GM12878 (cell line): ENCODE measurements at regions not wholly inside any gene's neighbourhood (a gene's known extent, or its start where the extent isn't known, plus 50 kb on each side); places are given as distances from the start of the nearest gene placed in this dataset.

ENCODE experiments used
- ATAC-seq: fragments of 200-7000 bp; cut with Tn5 transposase; 3 replicates; pipeline ENCODE4 v1.9.1; 2020; ENCODE audit warnings: mild to moderate bottlenecking, moderate library complexity
- BruUV-seq: library from RNA; stranded (reverse); fragments of 400-500 nt; replicated peaks from 2 replicates; lab custom pipeline; 2021; lab: Mats Ljungman, UMichigan
- CTCF ChIA-PET: fragments of 300-600 bp; sonication (Branson Sonifier 250); formaldehyde crosslinking; extraction: SDS; loops from one replicate; lab custom pipeline; 2021; ENCODE audit warnings: inconsistent platforms; lab: Yijun Ruan, JAX
- POLR2A ChIA-PET: fragments of 350-600 bp; formaldehyde crosslinking; extraction: SDS; loops from one replicate; lab custom pipeline; 2021; ENCODE audit warnings: inconsistent platforms; lab: Charles Lee
- RAD21 ChIA-PET: fragments of 300-600 bp; sonication (Branson Sonifier 250); formaldehyde crosslinking; loops from one replicate; lab custom pipeline; 2023; ENCODE audit warnings: antibody characterized with exemption; ENCODE audit not compliant: unreplicated experiment; lab: Charles Lee
- SMC1A ChIA-PET: fragments of 300-600 bp; sonication (Branson Sonifier 250); formaldehyde crosslinking; loops from one replicate; lab custom pipeline; 2023; ENCODE audit not compliant: unreplicated experiment, uncharacterized antibody; lab: Charles Lee
- DNase-seq: peaks from one replicate; pipeline ENCODE4 v3.0.0-alpha.2; 2011; ENCODE audit warnings: low read depth, low spot score
- FAIRE-seq: peaks from 3 replicates; lab custom pipeline; 2011; peaks lifted over from hg19 to GRCh38; lab: Jason Lieb, UNC
- H2AFZ ChIP-seq: 2 replicates; pipeline ENCODE4 v1.6.0; 2011; ENCODE audit warnings: low read depth, low read length, control low read depth; ENCODE audit not compliant: control insufficient read depth
- H3K27ac ChIP-seq: 2 replicates; pipeline ENCODE4 v1.5.1; 2011; ENCODE audit warnings: control low read depth; ENCODE audit not compliant: control insufficient read depth, insufficient read depth
- H3K27me3 ChIP-seq, 2 experiments: replicated peaks in 1 of 2; 2 replicates each; pipeline versions ENCODE4 v1.6.0 to v1.6.1; 2011; ENCODE audit warnings: low read length in 1 of 2; ENCODE audit not compliant: control insufficient read depth in 2 of 2, insufficient read depth in 2 of 2
- H3K36me3 ChIP-seq, 2 experiments: 2 replicates each; pipeline ENCODE4 v1.5.1; 2011; ENCODE audit warnings: low read length in 1 of 2; ENCODE audit not compliant: control insufficient read depth in 2 of 2, insufficient read depth in 2 of 2
- H3K4me1 ChIP-seq: 2 replicates; pipeline ENCODE4 v1.6.1; 2011; ENCODE audit warnings: mild to moderate bottlenecking, low read length, moderate library complexity, mixed read lengths; ENCODE audit not compliant: control insufficient read depth, insufficient read depth
- H3K4me2 ChIP-seq: 2 replicates; pipeline ENCODE4 v1.6.0; 2011; ENCODE audit warnings: control low read depth; ENCODE audit not compliant: control insufficient read depth, insufficient read depth
- H3K4me3 ChIP-seq: fragments of 200-600 bp; sonication (generic); 2 replicates; pipeline ENCODE4 v1.5.1; 2016
- H3K79me2 ChIP-seq: 2 replicates; pipeline ENCODE4 v1.6.0; 2011; ENCODE audit warnings: low read length; ENCODE audit not compliant: control insufficient read depth, insufficient read depth
- H3K9ac ChIP-seq: 2 replicates; pipeline ENCODE4 v1.8.0; 2011; ENCODE audit warnings: low read length, control low read depth, mixed read lengths; ENCODE audit not compliant: control insufficient read depth, insufficient read depth
- H3K9me3 ChIP-seq: replicated peaks from 3 replicates; pipeline ENCODE4 v1.5.1; 2011; ENCODE audit warnings: mild to moderate bottlenecking, low read length; ENCODE audit not compliant: control insufficient read depth, insufficient read depth
- H4K20me1 ChIP-seq: 2 replicates; pipeline ENCODE4 v1.6.0; 2011; ENCODE audit not compliant: control insufficient read depth, insufficient read depth
- ATF2 ChIP-seq: IDR thresholded peaks from 2 replicates; pipeline ENCODE4 v1.6.1; 2012; ENCODE audit warnings: low read length, inconsistent platforms
- CBX5 ChIP-seq: sonication (generic); IDR thresholded peaks from 2 replicates; pipeline ENCODE4 v1.6.1; 2016; ENCODE audit warnings: low read depth, moderate library complexity, mild to moderate bottlenecking, inconsistent platforms
- LARP7 ChIP-seq: fragments of 450-650 bp; IDR thresholded peaks from 2 replicates; pipeline ENCODE4 v1.6.1; 2017; ENCODE audit warnings: mild to moderate bottlenecking
- MYB ChIP-seq: fragments of 150-350 bp; IDR thresholded peaks from 2 replicates; pipeline ENCODE4 v1.6.1; 2014; ENCODE audit warnings: mild to moderate bottlenecking, low read depth, low read length, borderline replicate concordance
- NBN ChIP-seq: fragments of 450-650 bp; IDR thresholded peaks from 2 replicates; pipeline ENCODE4 v1.6.1; 2016
- RUNX3 ChIP-seq: IDR thresholded peaks from 2 replicates; pipeline ENCODE4 v1.6.1; 2012; ENCODE audit warnings: low read length, inconsistent platforms
- SUPT20H ChIP-seq: IDR thresholded peaks from 2 replicates; pipeline ENCODE4 v1.6.1; 2011; ENCODE audit warnings: low read depth, mild to moderate bottlenecking, low read length, moderate library complexity, borderline replicate concordance; ENCODE audit not compliant: control insufficient read depth
- USF2 ChIP-seq: IDR thresholded peaks from 2 replicates; pipeline ENCODE4 v1.6.1; 2011; ENCODE audit warnings: low read depth, low read length, improper control_type of control experiment, borderline replicate concordance
- WRNIP1 ChIP-seq: IDR thresholded peaks from 2 replicates; pipeline ENCODE4 v1.6.1; 2011; ENCODE audit warnings: low read depth, low read length, improper control_type of control experiment, borderline replicate concordance
- ZBED1 ChIP-seq: IDR thresholded peaks from 2 replicates; pipeline ENCODE4 v1.6.1; 2016; ENCODE audit warnings: borderline replicate concordance
- ZNF274 ChIP-seq: IDR thresholded peaks from one replicate; pipeline ENCODE4 v1.8.0; 2011; ENCODE audit not compliant: insufficient read length, insufficient read depth
- WGBS: methylation state at CpG from one replicate; pipeline ENCODE4 v1.1.6; 2016; ENCODE audit warnings: low lambda C conversion rate; ENCODE audit not compliant: insufficient replicate concordance, insufficient coverage; ENCODE audit errors: missing lambda C conversion rate; 5-methylcytosine and 5-hydroxymethylcytosine counted together
- in situ Hi-C: fragments of 300-500 bp; cut with MboI; formaldehyde crosslinking; loops from 9 replicates; pipeline ENCODE4 v1.14.3; 2018; ENCODE audit warnings: mixed read lengths
- intact Hi-C: fragments of 100-400 bp; cut with micrococcal nuclease; formaldehyde crosslinking; loops from one replicate; pipeline ENCODE4 v1.14.2; 2022; ENCODE audit not compliant: unreplicated experiment

DNA sequence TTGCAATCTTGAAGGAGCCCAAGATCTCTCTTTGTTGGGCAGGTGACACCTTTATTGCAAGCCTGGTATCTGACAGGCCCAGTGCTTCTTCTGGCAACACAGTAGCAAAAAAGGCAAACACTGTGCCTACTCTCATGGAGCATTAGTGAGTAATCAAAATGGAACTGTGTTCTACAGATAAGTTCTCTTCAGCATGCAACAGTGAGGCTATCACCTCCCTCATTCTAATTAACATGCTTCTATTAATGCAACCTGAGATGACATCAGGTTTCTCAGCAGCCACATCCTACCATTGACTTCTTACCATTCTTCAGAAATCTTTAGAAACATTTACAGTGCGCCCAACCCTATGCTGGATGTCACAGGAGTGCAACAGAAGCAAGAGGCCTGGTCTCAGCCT, 77.9 kb upstream of the KCNMA1 start:
- Histone ChIP-seq H3K27ac (no peak overlapping the region), H3K36me3 (no peaks in the 10 kb centered on the region), H4K20me1 (no peaks in the 10 kb centered on the region), H3K4me2 (no peak overlapping the region), H3K27me3 (no peaks in the 10 kb centered on the region; a peak in 1 of 4 replicates)
- intact Hi-C loops (loop anchor here (1.0 kb wide), 2 partner anchors 41 to 122 kb away; no protein-coding TSS in a partner anchor), in situ Hi-C loops (loop anchor here (5.0 kb wide), 2 partner anchors 122 to 548 kb away; no protein-coding TSS in a partner anchor)
- POLR2A ChIA-PET, result no interaction called here
- 82% methylated on average over 1 of the region's 1 CpG for WGBS
- TF ChIP-seq USF2 (no peak), CBX5 (no peak), MYB (no peak), WRNIP1 (no peak), ATF2 (no peak), SUPT20H (no peak), NBN (no peak), ZNF274 (no peak), ZBED1 (no peak), RUNX3 (no peak), LARP7 (no peak)
- TF ChIP-seq, all 136 proteins: peak for 0
- SMC1A ChIA-PET, result interaction anchor here (1.1 to 11.9 kb wide), 6 partner anchors 16 to 542 kb away, joined by 3 to 291 read pairs (median 14); no protein-coding TSS in a partner anchor
- Histone ChIP-seq H3K79me2 (no peaks in the 10 kb centered on the region), H3K4me3 (no peak overlapping the region), H3K9ac (no peak overlapping the region), H3K9me3 (no peaks in the 10 kb centered on the region), H3K4me1 (peaks cover 10% of the 10 kb centered on the region), H2AFZ (no peak overlapping the region)
- RAD21 ChIA-PET, result interaction anchor here (1.1 to 3.2 kb wide), 6 partner anchors 41 to 550 kb away, joined by 3 to 12 read pairs (median 8); no protein-coding TSS in a partner anchor
- DNase-seq, result no peak
- FAIRE-seq, result no peak
- BruUV-seq, result no TSS peak
- no peak for ATAC-seq
- CTCF ChIA-PET, result interaction anchor here (1.0 to 15.5 kb wide), 14 partner anchors 7 to 558 kb away, joined by 3 to 403 read pairs (median 11); no protein-coding TSS in a partner anchor
